Activated CD4-positive, alpha-beta T cell treated with anti-CD3 and anti-CD28 coated beads for 36 hours (primary cell): ENCODE measurements at regions not wholly inside any gene's neighbourhood (a gene's known extent, or its start where the extent isn't known, plus 50 kb on each side); places are given as distances from the start of the nearest gene placed in this dataset.
"Not testable (repeated sequence)": the region's sequence is repeated elsewhere in the genome, so short reads cannot be mapped to it uniquely, and the experiment has no call there.

Experiments
- ATAC-seq: fragments of 200-7000 bp; cut with Tn5 transposase; one replicate; pipeline ENCODE4 v1.10.0; 2021; ENCODE audit warnings: mild to moderate bottlenecking, moderate library complexity
- CTCF ChIA-PET: fragments of 350-600 bp; sonication (Branson Sonifier 250); formaldehyde crosslinking; loops from one replicate; lab custom pipeline; 2021; ENCODE audit warnings: antibody characterized with exemption; lab: Charles Lee
- POLR2A ChIA-PET: fragments of 350-600 bp; sonication (Branson Sonifier 250); formaldehyde crosslinking; loops from one replicate; lab custom pipeline; 2021; ENCODE audit warnings: antibody characterized with exemption, inconsistent platforms; lab: Charles Lee
- DNase-seq: peaks from one replicate; pipeline ENCODE4 v3.0.0-alpha.2; 2020
- H3K27ac Mint-ChIP-seq: one replicate; pipeline ENCODE4 v1.8.0; 2021; ENCODE audit warnings: mixed read lengths
- H3K27me3 Mint-ChIP-seq: one replicate; pipeline ENCODE4 v1.8.0; 2021; ENCODE audit warnings: mixed read lengths
- H3K36me3 Mint-ChIP-seq: one replicate; pipeline ENCODE4 v1.8.0; 2021; ENCODE audit warnings: low read depth, mixed read lengths
- H3K4me1 Mint-ChIP-seq: one replicate; pipeline ENCODE4 v1.8.0; 2021; ENCODE audit warnings: mixed read lengths
- H3K4me3 Mint-ChIP-seq: one replicate; pipeline ENCODE4 v1.8.0; 2021; ENCODE audit warnings: mild to moderate bottlenecking, moderate library complexity, mixed read lengths
- H3K9me3 Mint-ChIP-seq: one replicate; pipeline ENCODE4 v1.8.0; 2021; ENCODE audit warnings: low read depth, mixed read lengths
- intact Hi-C, 2 experiments: fragments of 100-400 bp; cut with DNase I in 1 of 2; cut with micrococcal nuclease in 1 of 2; formaldehyde crosslinking; loops; one replicate each; pipeline versions ENCODE4 v1.14.2 to v1.15.1; 2022 to 2024; cut with DNase I, micrococcal nuclease

GRCh38 chr3:94821241-94821640, 758.4 kb downstream of the NSUN3 start:
- ChIA-PET CTCF (no interaction called here), POLR2A (no interaction called here)
- Mint-ChIP-seq H3K27ac (no peak overlapping the region), H3K9me3 (peaks cover 3% of the 10 kb centered on the region), H3K4me1 (no peaks in the 10 kb centered on the region), H3K27me3 (no peaks in the 10 kb centered on the region), H3K4me3 (no peak overlapping the region), H3K36me3 (no peaks in the 10 kb centered on the region)
- ATAC-seq: no peak
- no peak for DNase-seq
- intact Hi-C loops: no loop called here

- Mint-ChIP-seq H3K9me3 (peaks cover 3% of the 10 kb centered on the region), H3K27ac (no peak overlapping the region), H3K4me1 (no peaks in the 10 kb centered on the region), H3K27me3 (no peaks in the 10 kb centered on the region), H3K36me3 (no peaks in the 10 kb centered on the region), H3K4me3 (no peak overlapping the region)
- ChIA-PET POLR2A (no interaction called here), CTCF (no interaction called here)
- intact Hi-C loops: no loop called here
- ATAC-seq: no peak
- DNase-seq: no peak
Observed at GRCh38 chr3:94822298-94822697, 759.4 kb downstream of the NSUN3 start.

- H3K27me3 Mint-ChIP-seq, intact Hi-C loops, H3K9me3 Mint-ChIP-seq, CTCF ChIA-PET, H3K4me1 Mint-ChIP-seq, H3K36me3 Mint-ChIP-seq, H3K4me3 Mint-ChIP-seq, H3K27ac Mint-ChIP-seq, POLR2A ChIA-PET, ATAC-seq, DNase-seq: not testable (repeated sequence)
Observed at GRCh38 chr3:94846251-94846650, 783.4 kb downstream of the NSUN3 start.

- DNase-seq: no peak
- ChIA-PET POLR2A (no interaction called here), CTCF (interaction anchor here (1.2 kb wide), 1 partner anchor 10 kb away, joined by 3 read pairs; no protein-coding TSS in a partner anchor)
- no peak for ATAC-seq
- Mint-ChIP-seq H3K4me1 (no peaks in the 10 kb centered on the region), H3K4me3 (no peak overlapping the region), H3K27ac (no peak overlapping the region), H3K27me3 (no peaks in the 10 kb centered on the region), H3K36me3 (no peaks in the 10 kb centered on the region), H3K9me3 (peaks cover 30% of the 10 kb centered on the region)
- intact Hi-C loops: loop anchor here in 1 of 2 experiments (2.0 kb wide), 1 partner anchor 1950 kb away; no protein-coding TSS in a partner anchor
Observed at GRCh38 chr3:94862703-94863102, 799.8 kb downstream of the NSUN3 start.

GRCh38 chr3:94869059-94869547, 806.2 kb downstream of the NSUN3 start:
- POLR2A ChIA-PET: no interaction called here
- peaks cover 8% of the 10 kb centered on the region for H3K9me3 Mint-ChIP-seq
- H3K4me1 Mint-ChIP-seq: no peaks in the 10 kb centered on the region
- ATAC-seq: no peak
- H3K27me3 Mint-ChIP-seq: no peaks in the 10 kb centered on the region
- CTCF ChIA-PET: no interaction called here
- intact Hi-C loops: no loop called here
- H3K27ac Mint-ChIP-seq: no peak overlapping the region
- no peak for DNase-seq
- H3K36me3 Mint-ChIP-seq: no peaks in the 10 kb centered on the region
- no peak overlapping the region for H3K4me3 Mint-ChIP-seq

GRCh38 chr3:94873751-94874150, 810.9 kb downstream of the NSUN3 start:
- Mint-ChIP-seq H3K27me3 (no peaks in the 10 kb centered on the region), H3K4me3 (no peak overlapping the region), H3K9me3 (peaks cover 2% of the 10 kb centered on the region), H3K4me1 (no peaks in the 10 kb centered on the region), H3K36me3 (no peaks in the 10 kb centered on the region), H3K27ac (no peak overlapping the region)
- no peak for DNase-seq
- CTCF ChIA-PET: no interaction called here
- intact Hi-C loops: no loop called here
- no peak for ATAC-seq
- POLR2A ChIA-PET: no interaction called here

GRCh38 chr3:94875149-94875548, 812.3 kb downstream of the NSUN3 start:
- Mint-ChIP-seq H3K4me3 (no peak overlapping the region), H3K27me3 (no peaks in the 10 kb centered on the region), H3K36me3 (no peaks in the 10 kb centered on the region), H3K4me1 (no peaks in the 10 kb centered on the region), H3K9me3 (peaks cover 5% of the 10 kb centered on the region), H3K27ac (no peak overlapping the region)
- ATAC-seq: no peak
- CTCF ChIA-PET: no interaction called here
- DNase-seq: no peak
- intact Hi-C loops: no loop called here
- POLR2A ChIA-PET: no interaction called here

GRCh38 chr3:94887065-94887464, 824.2 kb downstream of the NSUN3 start:
- no peaks in the 10 kb centered on the region for H3K36me3 Mint-ChIP-seq
- ATAC-seq: no peak
- DNase-seq: no peak
- H3K4me1 Mint-ChIP-seq: no peaks in the 10 kb centered on the region
- ChIA-PET POLR2A (no interaction called here), CTCF (no interaction called here)
- H3K27me3 Mint-ChIP-seq: no peaks in the 10 kb centered on the region
- H3K9me3 Mint-ChIP-seq: peaks cover 13% of the 10 kb centered on the region
- intact Hi-C loops: no loop called here
- no peak overlapping the region for H3K4me3 Mint-ChIP-seq
- no peak overlapping the region for H3K27ac Mint-ChIP-seq

GRCh38 chr3:94896994-94897393, 834.1 kb downstream of the NSUN3 start:
- no peak overlapping the region for H3K27ac Mint-ChIP-seq
- DNase-seq (no peak), ATAC-seq (no peak)
- no peaks in the 10 kb centered on the region for H3K4me1 Mint-ChIP-seq
- intact Hi-C loops: no loop called here
- ChIA-PET POLR2A (no interaction called here), CTCF (no interaction called here)
- H3K36me3 Mint-ChIP-seq: no peaks in the 10 kb centered on the region
- H3K4me3 Mint-ChIP-seq: no peak overlapping the region
- H3K9me3 Mint-ChIP-seq: no peaks in the 10 kb centered on the region
- H3K27me3 Mint-ChIP-seq: no peaks in the 10 kb centered on the region

- H3K9me3 Mint-ChIP-seq: no peaks in the 10 kb centered on the region
- ChIA-PET POLR2A (no interaction called here), CTCF (no interaction called here)
- DNase-seq: no peak
- no peak for ATAC-seq
- H3K4me1 Mint-ChIP-seq: no peaks in the 10 kb centered on the region
- H3K4me3 Mint-ChIP-seq: no peak overlapping the region
- H3K36me3 Mint-ChIP-seq: no peaks in the 10 kb centered on the region
- H3K27ac Mint-ChIP-seq: no peak overlapping the region
- intact Hi-C loops: no loop called here
- no peaks in the 10 kb centered on the region for H3K27me3 Mint-ChIP-seq
Observed at GRCh38 chr3:94904156-94904674, 841.4 kb downstream of the NSUN3 start.

GRCh38 chr3:94909726-94910125, 846.9 kb downstream of the NSUN3 start:
- Mint-ChIP-seq H3K27me3 (no peaks in the 10 kb centered on the region), H3K4me3 (no peak overlapping the region), H3K27ac (no peak overlapping the region), H3K4me1 (no peaks in the 10 kb centered on the region), H3K9me3 (peaks cover 3% of the 10 kb centered on the region), H3K36me3 (no peaks in the 10 kb centered on the region)
- DNase-seq (no peak), ATAC-seq (no peak)
- intact Hi-C loops: no loop called here
- ChIA-PET CTCF (no interaction called here), POLR2A (no interaction called here)

- Mint-ChIP-seq H3K4me1 (no peaks in the 10 kb centered on the region), H3K36me3 (no peaks in the 10 kb centered on the region), H3K4me3 (no peak overlapping the region), H3K27ac (no peak overlapping the region), H3K9me3 (peaks cover 3% of the 10 kb centered on the region), H3K27me3 (no peaks in the 10 kb centered on the region)
- ChIA-PET POLR2A (no interaction called here), CTCF (no interaction called here)
- no peak for DNase-seq
- intact Hi-C loops: no loop called here
- no peak for ATAC-seq
Observed at GRCh38 chr3:94912656-94913055, 849.8 kb downstream of the NSUN3 start.
